ENCODE measurements at regions not wholly inside any gene's neighbourhood (a gene's known extent, or its start where the extent isn't known, plus 50 kb on each side); places are given as distances from the start of the nearest gene placed in this dataset.

- TF ChIP-seq CHD7 (IDR thresholded peaks at IDR 0.05; ENCODE audit: insufficient replicate concordance, low read length) (no peak), SP2 (IDR thresholded peaks at IDR 0.05; ENCODE audit: low read length) (no peak), EP300 (IDR thresholded peaks at IDR 0.05; ENCODE audit: borderline replicate concordance in 1 of 2, low read depth in 2 of 2, low read length in 2 of 2) (no peak)
Observed at GRCh38 chr5:18489703-18490102, 855.4 kb downstream of the TAF11L14 start (continued).

Measured in H1 (cell line).